ENCODE measurements at regions not wholly inside any gene's neighbourhood (a gene's known extent, or its start where the extent isn't known, plus 50 kb on each side); places are given as distances from the start of the nearest gene placed in this dataset.
A peak's percentile ranks its signal among the peaks of the same experiment; 100 is the strongest.

GRCh38 chr4:129422277-129422676, 326.3 kb downstream of the C4orf33 start:
- no peak for DNase-seq

GRCh38 chr4:129428454-129428853, 332.5 kb downstream of the C4orf33 start:
- no peak for DNase-seq

GRCh38 chr4:129429581-129430320, 333.8 kb downstream of the C4orf33 start:
- DNase-seq = no peak

GRCh38 chr4:129437347-129437746, 341.4 kb downstream of the C4orf33 start:
- no peak for DNase-seq

GRCh38 chr4:129438456-129438981, 342.6 kb downstream of the C4orf33 start:
- DNase-seq = no peak

- no peak for DNase-seq
These were observed 350.1 kb downstream of the C4orf33 start for GRCh38 chr4:129446074-129446473.

GRCh38 chr4:129453524-129454200, 357.7 kb downstream of the C4orf33 start:
- DNase-seq = no peak

GRCh38 chr4:129455482-129455881, 359.5 kb downstream of the C4orf33 start:
- DNase-seq = no peak

GRCh38 chr4:129468624-129469023, 372.7 kb downstream of the C4orf33 start:
- no peak for DNase-seq

GRCh38 chr4:129474698-129475097, 378.7 kb downstream of the C4orf33 start:
- no peak for DNase-seq

GRCh38 chr4:129481107-129481506, 385.2 kb downstream of the C4orf33 start:
- DNase-seq = no peak

- no peak for DNase-seq
These were observed 392.5 kb downstream of the C4orf33 start for GRCh38 chr4:129488427-129488826.

GRCh38 chr4:129490516-129490915, 394.6 kb downstream of the C4orf33 start:
- DNase-seq = no peak

GRCh38 chr4:129498626-129499025, 402.7 kb downstream of the C4orf33 start:
- DNase-seq = no peak

- no peak for DNase-seq
These were observed 418.9 kb downstream of the C4orf33 start for GRCh38 chr4:129514852-129515251.

GRCh38 chr4:129515356-129515755, 419.4 kb downstream of the C4orf33 start:
- no peak for DNase-seq

GRCh38 chr4:129526812-129527211, 430.9 kb downstream of the C4orf33 start:
- no peak for DNase-seq

- DNase-seq = no peak
These were observed 435.3 kb downstream of the C4orf33 start for GRCh38 chr4:129531253-129531652.

- DNase-seq = peak in 1 of 2 donors; percentile 3
These were observed 436.6 kb downstream of the C4orf33 start for GRCh38 chr4:129532573-129532972.

- DNase-seq = no peak
These were observed 447.3 kb downstream of the C4orf33 start for GRCh38 chr4:129543299-129543698.

GRCh38 chr4:129545599-129546278, 449.8 kb downstream of the C4orf33 start:
- no peak for DNase-seq

- DNase-seq = no peak
These were observed 450.6 kb downstream of the C4orf33 start for GRCh38 chr4:129546531-129546930.

- no peak for DNase-seq
These were observed 454.4 kb downstream of the C4orf33 start for GRCh38 chr4:129550281-129550785.
